GDM1 (cell line): ENCODE measurements at regions not wholly inside any gene's neighbourhood (a gene's known extent, or its start where the extent isn't known, plus 50 kb on each side); places are given as distances from the start of the nearest gene placed in this dataset.

Experiments
- DNase-seq: peaks from one replicate; lab custom pipeline; 2025; lab: John Stamatoyannopoulos, UW

- no peak for DNase-seq
Measured at GRCh38 chr5:173463207-173463606, 135.0 kb upstream of the STC2 start.

GRCh38 chr5:173458828-173459609, 130.8 kb upstream of the STC2 start:
- no peak for DNase-seq

- no peak for DNase-seq
Measured at GRCh38 chr5:173457482-173457881, 129.3 kb upstream of the STC2 start.

GRCh38 chr5:173456751-173457171, 128.5 kb upstream of the STC2 start:
- DNase-seq = peak; percentile 54

- no peak for DNase-seq
Measured at GRCh38 chr5:173456181-173456580, 128.0 kb upstream of the STC2 start.

GRCh38 chr5:173455599-173455957, 127.4 kb upstream of the STC2 start:
- no peak for DNase-seq

GRCh38 chr5:173454736-173455598, 126.8 kb upstream of the STC2 start:
- no peak for DNase-seq

- no peak for DNase-seq
Measured at GRCh38 chr5:173454361-173454735, 126.1 kb upstream of the STC2 start.

- no peak for DNase-seq
Measured at GRCh38 chr5:173453167-173453566, 125.0 kb upstream of the STC2 start.

- DNase-seq = no peak
Measured at GRCh38 chr5:173452119-173452905, 124.1 kb upstream of the STC2 start.

- DNase-seq = no peak
Measured at GRCh38 chr5:173451651-173452050, 123.4 kb upstream of the STC2 start.

- no peak for DNase-seq
Measured at GRCh38 chr5:173451031-173451430, 122.8 kb upstream of the STC2 start.

GRCh38 chr5:173450188-173450587, 122.0 kb upstream of the STC2 start:
- no peak for DNase-seq

- DNase-seq = no peak
Measured at GRCh38 chr5:173448856-173449255, 120.6 kb upstream of the STC2 start.

GRCh38 chr5:173443971-173444370, 115.8 kb upstream of the STC2 start:
- DNase-seq = no peak

- DNase-seq = no peak
Measured at GRCh38 chr5:173441053-173441628, 112.9 kb upstream of the STC2 start.

GRCh38 chr5:173438951-173439350, 110.7 kb upstream of the STC2 start:
- no peak for DNase-seq

- no peak for DNase-seq
Measured at GRCh38 chr5:173435447-173435846, 107.2 kb upstream of the STC2 start.

GRCh38 chr5:173434270-173434669, 106.1 kb upstream of the STC2 start:
- DNase-seq = no peak

GRCh38 chr5:173430394-173430793, 102.2 kb upstream of the STC2 start:
- no peak for DNase-seq

GRCh38 chr5:173429489-173430150, 101.4 kb upstream of the STC2 start:
- no peak for DNase-seq
